Heart left ventricle (tissue), 13 donors: ENCODE measurements at regions not wholly inside any gene's neighbourhood (a gene's known extent, or its start where the extent isn't known, plus 50 kb on each side); places are given as distances from the start of the nearest gene placed in this dataset.

Source experiments
- POLR2A ChIP-seq, 2 donors: fragments of 450-650 bp; IDR thresholded peaks; one replicate each; pipeline ENCODE4 v1.6.1; 2017; ENCODE audit warnings: antibody characterized with exemption in 2 of 2, mild to moderate bottlenecking in 2 of 2, moderate library complexity in 2 of 2
- TF ChIP-seq, protein P1 (sequence below), 12 donors: fragments of 200-600 bp; sonication (generic) in 4 of 12; IDR thresholded peaks; one replicate each; pipeline versions ENCODE4 v1.5.0 to v1.8.0; 2018 to 2022; ENCODE audit warnings: antibody characterized with exemption in 12 of 12, mild to moderate bottlenecking in 5 of 12
- donor health status: ischemic (EF 13 %, LVEDD 7.1; RV severe dilation, severe dysfunction).
- donor health status: DM: no; HTN: yes; CAD: no.
- donor health status: DM: no; HTN: no; CAD: no.
- donor health status: ischemic (EF 25% LVEDD 6.9; RV normal size, moderate dysfunction).
- donor health status: ischemic (EF 25% LVEDD 5.7; RV mildly dilated, moderate dysfunction).
- donor health status: ischemic (EF 35%, LVEDD 5.7; RV mildly dilated, moderate dysfunction).
- donor health status: nonischemic (EF 11% LVEDD 7.7; RV severe dilation, severe dysfunction).
- donor health status: DM: yes; HTN: yes; CAD: no.
- donor health status: PGD.
- donor health status: ischemic (EF 29% LVEDD 5.4; RV normal size, mild dysfunction).
- donor health status: nonischemic (EF 23%, LVEDD 6.1; RV moderate dilation, normal function).

DNA sequence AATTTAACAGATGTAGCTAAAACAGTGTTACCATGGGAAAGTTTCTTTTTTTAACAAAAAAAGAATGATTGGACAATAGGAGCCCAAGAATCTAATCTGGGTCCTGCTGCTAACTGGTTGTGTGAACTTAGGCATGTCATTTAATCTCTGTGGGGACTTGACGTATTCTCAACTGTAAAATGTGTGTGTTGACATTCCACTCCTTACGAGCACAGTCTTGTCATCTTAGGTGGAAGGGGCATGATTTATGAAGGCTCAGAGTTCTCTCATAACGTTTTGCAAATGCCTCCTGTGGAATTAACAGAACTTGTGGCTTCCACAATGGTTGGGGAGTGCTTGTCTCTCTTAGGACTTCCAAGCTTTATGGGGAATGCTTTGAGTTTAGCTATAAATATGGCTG lies 125.9 kb upstream of the SATB2 start:
- TF ChIP-seq, protein P1, sequence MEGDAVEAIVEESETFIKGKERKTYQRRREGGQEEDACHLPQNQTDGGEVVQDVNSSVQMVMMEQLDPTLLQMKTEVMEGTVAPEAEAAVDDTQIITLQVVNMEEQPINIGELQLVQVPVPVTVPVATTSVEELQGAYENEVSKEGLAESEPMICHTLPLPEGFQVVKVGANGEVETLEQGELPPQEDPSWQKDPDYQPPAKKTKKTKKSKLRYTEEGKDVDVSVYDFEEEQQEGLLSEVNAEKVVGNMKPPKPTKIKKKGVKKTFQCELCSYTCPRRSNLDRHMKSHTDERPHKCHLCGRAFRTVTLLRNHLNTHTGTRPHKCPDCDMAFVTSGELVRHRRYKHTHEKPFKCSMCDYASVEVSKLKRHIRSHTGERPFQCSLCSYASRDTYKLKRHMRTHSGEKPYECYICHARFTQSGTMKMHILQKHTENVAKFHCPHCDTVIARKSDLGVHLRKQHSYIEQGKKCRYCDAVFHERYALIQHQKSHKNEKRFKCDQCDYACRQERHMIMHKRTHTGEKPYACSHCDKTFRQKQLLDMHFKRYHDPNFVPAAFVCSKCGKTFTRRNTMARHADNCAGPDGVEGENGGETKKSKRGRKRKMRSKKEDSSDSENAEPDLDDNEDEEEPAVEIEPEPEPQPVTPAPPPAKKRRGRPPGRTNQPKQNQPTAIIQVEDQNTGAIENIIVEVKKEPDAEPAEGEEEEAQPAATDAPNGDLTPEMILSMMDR (IDR thresholded peaks at IDR 0.05): no peak
- TF ChIP-seq POLR2A (IDR thresholded peaks at IDR 0.05): no peak
